Right lobe of liver (tissue), 4 donors: ENCODE measurements at regions not wholly inside any gene's neighbourhood (a gene's known extent, or its start where the extent isn't known, plus 50 kb on each side); places are given as distances from the start of the nearest gene placed in this dataset.

Experiments
- CTCF ChIP-seq, 4 donors: fragments of 200-600 bp in 3 of 4; fragments of 450-650 bp in 1 of 4; IDR thresholded peaks; one replicate each; pipeline versions ENCODE4 v1.5.1 to v1.8.0; 2016 to 2022; ENCODE audit warnings: antibody characterized with exemption in 4 of 4, mild to moderate bottlenecking in 2 of 4
- POLR2A ChIP-seq: fragments of 450-650 bp; IDR thresholded peaks from one replicate; pipeline ENCODE4 v1.6.1; 2017; ENCODE audit warnings: antibody characterized with exemption, mild to moderate bottlenecking
- donor health status: DM: no; HTN: no; CAD: no.
- donor health status: DM: no; HTN: no; CAD: no.
- donor health status: DM: no; HTN: yes; CAD: no.

- no peak for TF ChIP-seq CTCF (IDR thresholded peaks at IDR 0.05)
- TF ChIP-seq POLR2A, result no peak
Observed at GRCh38 chr9:118624608-118625007, 744.6 kb downstream of the BRINP1 start.
